PC-9 (cell line): ENCODE measurements at regions not wholly inside any gene's neighbourhood (a gene's known extent, or its start where the extent isn't known, plus 50 kb on each side); places are given as distances from the start of the nearest gene placed in this dataset.

Experiments used
- EZH2 ChIP-seq: fragments of 200-600 bp; sonication (generic); IDR thresholded peaks from 2 replicates; pipeline ENCODE4 v1.8.0; 2017; ENCODE audit warnings: antibody characterized with exemption, low read depth
- TF ChIP-seq, protein P1 (sequence below): fragments of 200-600 bp; sonication (generic); conservative IDR thresholded peaks from 2 replicates; pipeline ENCODE4 v1.6.1; 2017; ENCODE audit warnings: mixed run types, antibody characterized with exemption, mild to moderate bottlenecking, moderate library complexity

DNA sequence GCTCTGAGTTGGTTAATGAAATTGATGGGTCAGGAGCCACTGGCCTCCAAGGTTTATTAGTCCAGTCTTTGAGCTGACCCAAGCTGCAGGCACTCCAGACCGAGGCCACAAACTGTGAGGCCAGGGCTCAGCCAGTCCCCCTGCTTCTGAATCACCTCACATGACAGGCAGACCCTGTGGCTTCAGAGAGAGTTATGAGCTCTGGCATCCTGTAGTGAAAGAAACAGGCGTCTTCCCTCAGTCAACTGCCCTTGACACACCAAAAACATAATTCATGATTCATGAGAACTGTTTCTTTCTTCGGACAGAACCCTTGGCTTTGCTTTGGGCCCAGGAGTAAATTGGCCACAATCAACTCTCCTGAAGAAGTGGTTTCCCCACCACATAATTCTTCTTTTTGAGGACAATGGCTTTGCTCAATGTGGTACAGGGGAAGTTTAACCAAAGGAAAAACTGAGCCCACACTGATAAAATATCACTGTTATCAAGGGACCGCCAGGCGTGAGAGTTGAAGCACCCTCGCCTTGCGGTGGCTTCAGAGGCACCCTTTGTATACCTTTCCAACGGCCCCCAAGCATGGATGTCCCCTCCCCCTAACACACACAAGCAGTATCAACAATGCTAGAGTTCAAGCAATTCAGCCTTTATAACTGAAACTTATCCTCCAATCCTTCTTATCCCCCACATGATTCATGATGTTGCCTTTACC, 226.9 kb downstream of the CYRIA start:
- TF ChIP-seq, protein P1, sequence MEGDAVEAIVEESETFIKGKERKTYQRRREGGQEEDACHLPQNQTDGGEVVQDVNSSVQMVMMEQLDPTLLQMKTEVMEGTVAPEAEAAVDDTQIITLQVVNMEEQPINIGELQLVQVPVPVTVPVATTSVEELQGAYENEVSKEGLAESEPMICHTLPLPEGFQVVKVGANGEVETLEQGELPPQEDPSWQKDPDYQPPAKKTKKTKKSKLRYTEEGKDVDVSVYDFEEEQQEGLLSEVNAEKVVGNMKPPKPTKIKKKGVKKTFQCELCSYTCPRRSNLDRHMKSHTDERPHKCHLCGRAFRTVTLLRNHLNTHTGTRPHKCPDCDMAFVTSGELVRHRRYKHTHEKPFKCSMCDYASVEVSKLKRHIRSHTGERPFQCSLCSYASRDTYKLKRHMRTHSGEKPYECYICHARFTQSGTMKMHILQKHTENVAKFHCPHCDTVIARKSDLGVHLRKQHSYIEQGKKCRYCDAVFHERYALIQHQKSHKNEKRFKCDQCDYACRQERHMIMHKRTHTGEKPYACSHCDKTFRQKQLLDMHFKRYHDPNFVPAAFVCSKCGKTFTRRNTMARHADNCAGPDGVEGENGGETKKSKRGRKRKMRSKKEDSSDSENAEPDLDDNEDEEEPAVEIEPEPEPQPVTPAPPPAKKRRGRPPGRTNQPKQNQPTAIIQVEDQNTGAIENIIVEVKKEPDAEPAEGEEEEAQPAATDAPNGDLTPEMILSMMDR = no peak
- TF ChIP-seq EZH2 = no peak
